ENCODE measurements at regions not wholly inside any gene's neighbourhood (a gene's known extent, or its start where the extent isn't known, plus 50 kb on each side); places are given as distances from the start of the nearest gene placed in this dataset.

DNA sequence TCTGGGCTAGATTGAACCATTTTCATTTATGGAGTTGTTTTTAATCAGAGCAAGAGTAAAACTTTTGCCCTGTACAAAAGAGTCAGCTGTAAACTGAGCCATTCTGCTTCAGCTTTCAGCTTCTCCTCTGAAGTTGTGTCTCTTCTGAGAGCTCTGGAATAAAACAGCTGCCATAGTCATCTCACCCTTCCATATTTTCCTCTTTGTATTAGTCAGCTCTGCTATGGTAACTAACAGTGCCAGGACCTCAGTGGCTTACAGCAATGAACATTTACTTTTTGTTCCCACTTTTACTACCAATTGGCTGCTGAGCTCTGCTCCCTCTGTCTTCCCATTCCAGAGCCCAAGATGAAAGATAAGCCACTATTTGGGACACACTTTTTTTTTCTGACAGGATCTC, 178.5 kb downstream of the DAD1 start:
- no peak overlapping the region for H3K4me3 ChIP-seq (ENCODE audit: low read length, poor library complexity, severe bottlenecking)
- H3K79me2 ChIP-seq (ENCODE audit: insufficient read depth, low read length) = no peaks in the 10 kb centered on the region
- no peaks in the 10 kb centered on the region for H3K9me2 ChIP-seq (replicated peaks; ENCODE audit: low read depth, low read length)
- H2AFZ ChIP-seq (ENCODE audit: low read length) = 0 out of 2 replicates have a peak overlapping the region, but pooled peaks have one; percentile 27
- TF ChIP-seq, protein P1, sequence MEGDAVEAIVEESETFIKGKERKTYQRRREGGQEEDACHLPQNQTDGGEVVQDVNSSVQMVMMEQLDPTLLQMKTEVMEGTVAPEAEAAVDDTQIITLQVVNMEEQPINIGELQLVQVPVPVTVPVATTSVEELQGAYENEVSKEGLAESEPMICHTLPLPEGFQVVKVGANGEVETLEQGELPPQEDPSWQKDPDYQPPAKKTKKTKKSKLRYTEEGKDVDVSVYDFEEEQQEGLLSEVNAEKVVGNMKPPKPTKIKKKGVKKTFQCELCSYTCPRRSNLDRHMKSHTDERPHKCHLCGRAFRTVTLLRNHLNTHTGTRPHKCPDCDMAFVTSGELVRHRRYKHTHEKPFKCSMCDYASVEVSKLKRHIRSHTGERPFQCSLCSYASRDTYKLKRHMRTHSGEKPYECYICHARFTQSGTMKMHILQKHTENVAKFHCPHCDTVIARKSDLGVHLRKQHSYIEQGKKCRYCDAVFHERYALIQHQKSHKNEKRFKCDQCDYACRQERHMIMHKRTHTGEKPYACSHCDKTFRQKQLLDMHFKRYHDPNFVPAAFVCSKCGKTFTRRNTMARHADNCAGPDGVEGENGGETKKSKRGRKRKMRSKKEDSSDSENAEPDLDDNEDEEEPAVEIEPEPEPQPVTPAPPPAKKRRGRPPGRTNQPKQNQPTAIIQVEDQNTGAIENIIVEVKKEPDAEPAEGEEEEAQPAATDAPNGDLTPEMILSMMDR (conservative IDR thresholded peaks at IDR 0.05; ENCODE audit: low read length) = no peak
- TF ChIP-seq EZH2phosphoT487 (IDR thresholded peaks at IDR 0.05; ENCODE audit: borderline replicate concordance) = no peak
- H3K4me2 ChIP-seq (ENCODE audit: low read depth, low read length, poor library complexity, severe bottlenecking) = peak overlapping the region; percentile 37
- peak overlapping the region; percentile 12 for H3K9ac ChIP-seq (ENCODE audit: low read depth, low read length, poor library complexity, severe bottlenecking)
- H3K9me3 ChIP-seq (ENCODE audit: insufficient read depth, low read depth, low read length) = no peaks in the 10 kb centered on the region
- no peaks in the 10 kb centered on the region for H3K27me3 ChIP-seq (ENCODE audit: insufficient read depth, low read length, poor library complexity, severe bottlenecking)
- H3K4me1 ChIP-seq (ENCODE audit: insufficient read depth, low read length, poor library complexity, severe bottlenecking) = peaks cover 29% of the 10 kb centered on the region
- no peaks in the 10 kb centered on the region for H4K20me1 ChIP-seq (ENCODE audit: insufficient read depth, low read length, poor library complexity, severe bottlenecking)
- H3F3A ChIP-seq (ENCODE audit: low read depth) = no peaks in the 10 kb centered on the region
- no peaks in the 10 kb centered on the region for H3K36me3 ChIP-seq (ENCODE audit: insufficient read depth, low read length)

DNA sequence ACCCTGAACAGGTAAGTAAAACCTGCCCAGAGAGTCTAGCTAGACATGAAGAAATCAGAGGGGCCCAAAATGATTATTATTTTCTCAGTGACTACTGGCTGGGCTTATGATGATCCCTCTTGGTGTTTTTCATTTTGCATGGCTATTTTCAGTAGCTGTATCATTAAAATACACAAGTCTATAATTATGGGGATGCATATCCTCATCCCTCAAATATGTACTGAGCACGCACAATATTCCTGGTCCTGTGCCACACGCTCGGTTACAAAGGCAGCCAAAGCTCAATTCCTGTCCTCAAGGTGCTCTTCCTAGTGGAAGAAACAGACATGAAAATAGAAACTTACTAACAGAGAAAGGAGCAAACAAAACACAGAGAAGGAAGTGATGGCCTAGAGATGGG, 180.0 kb downstream of the DAD1 start:
- no peaks in the 10 kb centered on the region for H3F3A ChIP-seq (ENCODE audit: low read depth)

DNA sequence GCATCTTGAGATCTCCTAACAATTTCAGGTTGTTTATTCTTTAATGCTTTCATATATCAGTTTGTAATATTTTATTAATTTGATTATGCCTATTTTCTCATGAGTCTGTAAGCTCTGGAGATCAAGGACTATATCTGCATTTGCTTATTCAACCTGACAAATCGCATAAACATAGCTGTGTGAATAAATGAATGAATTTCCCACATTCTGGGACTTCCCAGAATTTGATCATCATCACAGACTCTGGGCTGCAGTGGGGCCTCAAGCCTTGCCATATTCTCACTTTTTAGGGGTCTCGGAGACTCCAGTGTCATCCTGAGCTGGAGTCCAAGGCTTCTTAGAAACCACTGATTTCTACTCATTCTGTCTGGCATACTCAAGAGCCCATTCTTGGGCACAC, 180.5 kb downstream of the DAD1 start:
- no peak overlapping the region for H3K9ac ChIP-seq (ENCODE audit: low read depth, low read length, poor library complexity, severe bottlenecking)

More for the DNA sequence above, 180.0 kb downstream of the DAD1 start:
- H3K9me2 ChIP-seq (replicated peaks; ENCODE audit: low read depth, low read length) = no peaks in the 10 kb centered on the region
- H3K79me2 ChIP-seq (ENCODE audit: insufficient read depth, low read length) = no peaks in the 10 kb centered on the region
- no peaks in the 10 kb centered on the region for H3K9me3 ChIP-seq (ENCODE audit: insufficient read depth, low read depth, low read length)
- TF ChIP-seq EZH2phosphoT487 (IDR thresholded peaks at IDR 0.05; ENCODE audit: borderline replicate concordance) = no peak
- TF ChIP-seq, protein P1 (conservative IDR thresholded peaks at IDR 0.05; ENCODE audit: low read length) = no peak
- H3K4me1 ChIP-seq (ENCODE audit: insufficient read depth, low read length, poor library complexity, severe bottlenecking) = peaks cover 20% of the 10 kb centered on the region
- no peaks in the 10 kb centered on the region for H4K20me1 ChIP-seq (ENCODE audit: insufficient read depth, low read length, poor library complexity, severe bottlenecking)
- H3K27me3 ChIP-seq (ENCODE audit: insufficient read depth, low read length, poor library complexity, severe bottlenecking) = no peaks in the 10 kb centered on the region
- H2AFZ ChIP-seq (ENCODE audit: low read length) = no peak overlapping the region
- H3K4me2 ChIP-seq (ENCODE audit: low read depth, low read length, poor library complexity, severe bottlenecking) = no peak overlapping the region
- no peaks in the 10 kb centered on the region for H3K36me3 ChIP-seq (ENCODE audit: insufficient read depth, low read length)
- H3K4me3 ChIP-seq (ENCODE audit: low read length, poor library complexity, severe bottlenecking) = no peak overlapping the region
- H3K9ac ChIP-seq (ENCODE audit: low read depth, low read length, poor library complexity, severe bottlenecking) = no peak overlapping the region

More for the DNA sequence above, 180.5 kb downstream of the DAD1 start:
- no peaks in the 10 kb centered on the region for H3K9me3 ChIP-seq (ENCODE audit: insufficient read depth, low read depth, low read length)
- H4K20me1 ChIP-seq (ENCODE audit: insufficient read depth, low read length, poor library complexity, severe bottlenecking) = no peaks in the 10 kb centered on the region
- no peaks in the 10 kb centered on the region for H3K27me3 ChIP-seq (ENCODE audit: insufficient read depth, low read length, poor library complexity, severe bottlenecking)
- H2AFZ ChIP-seq (ENCODE audit: low read length) = no peak overlapping the region
- H3K4me2 ChIP-seq (ENCODE audit: low read depth, low read length, poor library complexity, severe bottlenecking) = no peak overlapping the region
- no peaks in the 10 kb centered on the region for H3F3A ChIP-seq (ENCODE audit: low read depth)
- H3K9me2 ChIP-seq (replicated peaks; ENCODE audit: low read depth, low read length) = no peaks in the 10 kb centered on the region
- no peaks in the 10 kb centered on the region for H3K79me2 ChIP-seq (ENCODE audit: insufficient read depth, low read length)
- no peaks in the 10 kb centered on the region for H3K36me3 ChIP-seq (ENCODE audit: insufficient read depth, low read length)
- H3K4me1 ChIP-seq (ENCODE audit: insufficient read depth, low read length, poor library complexity, severe bottlenecking) = peaks cover 20% of the 10 kb centered on the region
- H3K4me3 ChIP-seq (ENCODE audit: low read length, poor library complexity, severe bottlenecking) = no peak overlapping the region
- no peak for TF ChIP-seq EZH2phosphoT487 (IDR thresholded peaks at IDR 0.05; ENCODE audit: borderline replicate concordance)
- TF ChIP-seq, protein P1 (conservative IDR thresholded peaks at IDR 0.05; ENCODE audit: low read length) = no peak

Data from Loucy (cell line).